ENCODE measurements at regions not wholly inside any gene's neighbourhood (a gene's known extent, or its start where the extent isn't known, plus 50 kb on each side); places are given as distances from the start of the nearest gene placed in this dataset.

- no peaks in the 10 kb centered on the region for H3K27me3 Mint-ChIP-seq (ENCODE audit: low read depth)
- H3K27ac Mint-ChIP-seq = peak overlapping the region; percentile 16; the same call in 1 of the 2 replicates
- DNase-seq (ENCODE audit: low spot score) (no peak), ATAC-seq (no peak)
- ChIA-PET POLR2A (no interaction called here), CTCF (no interaction called here)
- peaks cover 45% of the 10 kb centered on the region for H3K36me3 Mint-ChIP-seq
- TF ChIP-seq PRRX2 (CRISPR knock-in tag; IDR thresholded peaks at IDR 0.05) = no peak
- TF ChIP-seq PRDM15 (CRISPR knock-in tag; IDR thresholded peaks at IDR 0.05) = no peak
- TF ChIP-seq MYBL2 (CRISPR knock-in tag; IDR thresholded peaks at IDR 0.05) = no peak
- TF ChIP-seq TEAD1 (CRISPR knock-in tag; IDR thresholded peaks at IDR 0.05) = no peak
- no peak for TF ChIP-seq KAT7 (CRISPR knock-in tag; IDR thresholded peaks at IDR 0.05; ENCODE audit: borderline replicate concordance)
- TF ChIP-seq CTCF (IDR thresholded peaks at IDR 0.05) = no peak
- no peak for TF ChIP-seq NR3C1 (CRISPR knock-in tag; conservative IDR thresholded peaks at IDR 0.05; ENCODE audit: low read depth)
- no peak for TF ChIP-seq ZNF532 (CRISPR knock-in tag; IDR thresholded peaks at IDR 0.05; ENCODE audit: borderline replicate concordance)
- H3K4me1 Mint-ChIP-seq = peaks cover 4% of the 10 kb centered on the region; the same call in 1 of the 2 replicates
- peaks cover 57% of the 10 kb centered on the region for H3K9me3 Mint-ChIP-seq
- H3K4me3 Mint-ChIP-seq = no peak overlapping the region
Measured at GRCh38 chr3:152039887-152040286, 166.4 kb downstream of the SUCNR1 start.

DNA sequence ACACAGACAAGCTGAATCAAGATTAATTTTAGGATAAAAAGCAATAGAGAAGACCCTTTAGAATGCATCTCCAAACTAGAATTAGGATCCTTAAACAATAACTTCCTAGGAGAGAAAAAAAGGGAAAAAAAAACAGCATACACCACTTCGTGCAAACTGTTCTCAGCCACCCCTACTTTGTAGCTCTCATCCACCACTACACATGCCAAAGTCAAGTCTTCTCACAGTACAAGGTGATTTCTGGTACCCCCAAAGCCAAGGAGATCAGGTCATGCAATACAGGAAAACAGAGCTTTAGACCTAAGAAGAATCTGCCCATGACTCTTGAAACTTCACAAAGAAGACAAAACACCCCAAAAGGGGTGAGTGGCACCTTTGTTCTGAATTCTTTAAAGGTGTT is 166.9 kb downstream of the SUCNR1 start:
- DNase-seq (ENCODE audit: low spot score) (no peak), ATAC-seq (no peak)
- H3K4me1 Mint-ChIP-seq = peaks cover 4% of the 10 kb centered on the region; the same call in 1 of the 2 replicates
- peaks cover 40% of the 10 kb centered on the region for H3K36me3 Mint-ChIP-seq
- ChIA-PET CTCF (no interaction called here), POLR2A (no interaction called here)
- no peak overlapping the region for H3K4me3 Mint-ChIP-seq
- H3K9me3 Mint-ChIP-seq = peaks cover 52% of the 10 kb centered on the region
- H3K27ac Mint-ChIP-seq = peak overlapping the region; percentile 16; the same call in 1 of the 2 replicates
- TF ChIP-seq FOXP1 (CRISPR knock-in tag; IDR thresholded peaks at IDR 0.05; ENCODE audit: borderline replicate concordance) (no peak), NFATC4 (CRISPR knock-in tag; IDR thresholded peaks at IDR 0.05) (no peak), ZNF512 (CRISPR knock-in tag; IDR thresholded peaks at IDR 0.05; ENCODE audit: borderline replicate concordance) (no peak)
- no peaks in the 10 kb centered on the region for H3K27me3 Mint-ChIP-seq (ENCODE audit: low read depth)

DNA sequence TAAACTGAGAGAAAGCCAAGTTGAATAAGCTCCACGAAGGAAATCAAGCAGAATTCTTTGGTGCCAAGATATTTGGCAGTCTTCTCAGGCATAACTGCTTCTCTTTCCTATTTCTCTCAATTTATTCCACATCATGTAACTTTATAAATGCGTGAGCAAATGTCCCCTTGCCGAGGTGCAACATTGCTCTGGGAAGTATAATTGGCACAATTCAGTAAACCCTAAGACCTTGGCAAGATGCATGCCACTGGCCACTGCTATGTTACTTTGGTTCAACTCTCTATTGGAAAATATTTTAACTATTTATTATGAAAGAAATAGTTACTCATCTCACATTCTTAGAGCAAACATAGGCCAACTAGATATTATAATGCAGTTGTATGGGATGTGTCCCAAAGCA is 170.2 kb downstream of the SUCNR1 start:
- no peak overlapping the region for H3K27ac Mint-ChIP-seq
- H3K9me3 Mint-ChIP-seq = peaks cover 32% of the 10 kb centered on the region
- no peak overlapping the region for H3K4me3 Mint-ChIP-seq
- H3K27me3 Mint-ChIP-seq (ENCODE audit: low read depth) = no peaks in the 10 kb centered on the region
- ATAC-seq (no peak), DNase-seq (ENCODE audit: low spot score) (no peak)
- POLR2A ChIA-PET = no interaction called here
- H3K36me3 Mint-ChIP-seq = peaks cover 21% of the 10 kb centered on the region
- CTCF ChIA-PET = no interaction called here
- H3K4me1 Mint-ChIP-seq = peaks cover 4% of the 10 kb centered on the region; the same call in 1 of the 2 replicates
- no peak for TF ChIP-seq KAT7 (CRISPR knock-in tag; IDR thresholded peaks at IDR 0.05; ENCODE audit: borderline replicate concordance)
- no peak for TF ChIP-seq GABPB1 (CRISPR knock-in tag; IDR thresholded peaks at IDR 0.05)
- TF ChIP-seq ZNF219 (CRISPR knock-in tag; IDR thresholded peaks at IDR 0.05; ENCODE audit: borderline replicate concordance) = no peak
- TF ChIP-seq PREB (CRISPR knock-in tag; IDR thresholded peaks at IDR 0.05; ENCODE audit: borderline replicate concordance) = no peak
- no peak for TF ChIP-seq GRHL2 (CRISPR knock-in tag; IDR thresholded peaks at IDR 0.05; ENCODE audit: insufficient replicate concordance, severe bottlenecking)
- no peak for TF ChIP-seq ZNF232 (CRISPR knock-in tag; IDR thresholded peaks at IDR 0.05)
- no peak for TF ChIP-seq FOXP1 (CRISPR knock-in tag; IDR thresholded peaks at IDR 0.05; ENCODE audit: borderline replicate concordance)
- TF ChIP-seq RELA (CRISPR knock-in tag; IDR thresholded peaks at IDR 0.05; ENCODE audit: borderline replicate concordance) = no peak
- TF ChIP-seq NFYB (CRISPR knock-in tag; conservative IDR thresholded peaks at IDR 0.05; ENCODE audit: low read depth) = no peak
- no peak for TF ChIP-seq ZNF121 (CRISPR knock-in tag; IDR thresholded peaks at IDR 0.05)
- no peak for TF ChIP-seq JUN (CRISPR knock-in tag; IDR thresholded peaks at IDR 0.05)
- no peak for TF ChIP-seq NR3C1 (CRISPR knock-in tag; conservative IDR thresholded peaks at IDR 0.05; ENCODE audit: low read depth)
- TF ChIP-seq ELF4 (CRISPR knock-in tag; IDR thresholded peaks at IDR 0.05; ENCODE audit: low read depth) = no peak
